Esophagus mucosa (tissue), 1 donor: ENCODE measurements at regions not wholly inside any gene's neighbourhood (a gene's known extent, or its start where the extent isn't known, plus 50 kb on each side); places are given as distances from the start of the nearest gene placed in this dataset.

Experiments used
- ATAC-seq: fragments of 200-7000 bp; cut with Tn5 transposase; one replicate; pipeline ENCODE4 v1.9.1; 2020
- donor health status: DM: yes; HTN: yes; CAD: no.

DNA sequence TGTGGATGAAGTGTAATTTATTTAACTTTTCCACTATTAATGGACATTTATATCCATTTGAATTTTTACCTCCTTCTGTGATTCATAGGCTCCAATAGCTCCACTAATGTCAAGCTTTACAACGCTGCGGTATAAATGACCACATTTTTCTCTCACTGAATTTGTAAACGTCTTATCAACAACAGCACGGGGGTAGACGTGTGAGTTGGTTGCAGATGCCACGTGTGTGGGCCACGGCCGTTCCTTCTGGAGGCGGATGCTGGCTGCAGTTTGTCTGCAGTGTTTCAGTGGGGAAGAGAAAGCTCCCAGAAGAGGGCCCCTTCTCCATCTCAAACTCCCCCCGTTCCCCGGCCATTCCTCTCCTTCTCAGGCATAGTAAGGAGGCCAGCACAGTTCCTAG lies 68.2 kb upstream of the XYLT1 start:
- no peak for ATAC-seq

DNA sequence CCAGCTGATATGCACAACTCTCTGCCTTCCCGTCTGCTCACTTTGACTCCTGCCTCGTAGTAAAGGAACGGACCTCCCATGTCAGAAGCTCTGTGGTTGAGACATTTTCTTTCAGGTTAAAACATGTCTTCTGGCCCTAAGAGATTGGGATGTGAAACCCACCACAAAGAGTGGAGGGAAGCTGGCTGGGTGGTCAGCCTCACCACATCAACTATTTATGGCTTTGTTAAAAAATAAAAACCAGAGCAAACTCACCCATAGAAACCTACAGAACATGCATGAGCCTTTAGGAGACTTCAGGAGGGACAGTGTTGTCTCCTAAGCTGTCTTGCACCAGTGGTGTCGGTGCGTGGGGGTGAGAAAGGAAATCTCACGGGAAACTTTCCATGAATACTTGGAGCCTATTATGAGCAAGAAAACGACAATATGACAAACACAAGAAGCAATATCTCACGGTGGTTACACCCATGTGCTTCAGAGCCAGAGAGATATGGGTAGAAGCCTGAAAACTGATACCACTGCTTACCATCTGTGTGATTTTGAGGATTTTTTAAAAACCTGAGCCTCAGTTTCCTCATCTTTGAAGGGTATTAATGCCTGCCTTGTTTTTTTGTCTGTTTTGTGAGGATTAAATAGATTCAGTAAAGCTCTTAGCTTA lies 61.7 kb upstream of the XYLT1 start:
- ATAC-seq = no peak

DNA sequence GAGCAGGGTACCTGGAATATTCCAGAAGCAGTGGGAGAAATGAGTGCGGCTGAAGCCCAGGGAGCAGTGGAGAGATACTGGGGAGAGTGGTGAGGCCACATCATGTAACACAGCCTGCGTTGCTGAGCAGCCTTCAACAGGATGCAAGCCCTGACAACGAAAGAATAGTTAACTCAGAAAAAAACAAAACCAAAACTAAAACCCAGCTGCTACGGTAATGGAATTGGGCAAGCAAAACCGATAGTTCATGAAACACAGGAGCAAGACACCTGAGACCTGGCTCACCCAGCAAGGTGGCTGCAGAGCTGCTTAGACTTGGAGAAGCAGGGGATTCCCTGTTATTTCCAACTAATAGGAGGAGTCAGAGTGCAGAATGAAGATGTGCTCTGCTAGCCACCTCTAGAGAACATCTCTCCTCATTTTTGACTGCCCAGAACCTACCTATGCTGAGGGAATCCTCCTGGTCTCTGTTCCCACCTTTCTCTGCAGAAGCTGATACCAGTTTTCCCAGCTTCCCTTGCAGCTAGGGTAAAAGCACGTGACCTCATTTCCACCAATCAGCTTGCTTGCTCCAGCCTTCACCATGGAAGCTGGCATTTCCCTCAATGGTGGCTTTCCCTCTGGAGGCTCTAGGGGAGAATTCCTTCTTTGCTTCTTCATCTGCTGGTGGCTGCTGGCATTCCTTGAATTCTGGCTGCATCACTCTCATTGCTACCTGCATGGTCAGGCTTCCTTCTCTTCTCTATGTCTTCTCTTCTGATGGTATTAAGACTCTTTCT lies 59.4 kb upstream of the XYLT1 start:
- no peak for ATAC-seq

DNA sequence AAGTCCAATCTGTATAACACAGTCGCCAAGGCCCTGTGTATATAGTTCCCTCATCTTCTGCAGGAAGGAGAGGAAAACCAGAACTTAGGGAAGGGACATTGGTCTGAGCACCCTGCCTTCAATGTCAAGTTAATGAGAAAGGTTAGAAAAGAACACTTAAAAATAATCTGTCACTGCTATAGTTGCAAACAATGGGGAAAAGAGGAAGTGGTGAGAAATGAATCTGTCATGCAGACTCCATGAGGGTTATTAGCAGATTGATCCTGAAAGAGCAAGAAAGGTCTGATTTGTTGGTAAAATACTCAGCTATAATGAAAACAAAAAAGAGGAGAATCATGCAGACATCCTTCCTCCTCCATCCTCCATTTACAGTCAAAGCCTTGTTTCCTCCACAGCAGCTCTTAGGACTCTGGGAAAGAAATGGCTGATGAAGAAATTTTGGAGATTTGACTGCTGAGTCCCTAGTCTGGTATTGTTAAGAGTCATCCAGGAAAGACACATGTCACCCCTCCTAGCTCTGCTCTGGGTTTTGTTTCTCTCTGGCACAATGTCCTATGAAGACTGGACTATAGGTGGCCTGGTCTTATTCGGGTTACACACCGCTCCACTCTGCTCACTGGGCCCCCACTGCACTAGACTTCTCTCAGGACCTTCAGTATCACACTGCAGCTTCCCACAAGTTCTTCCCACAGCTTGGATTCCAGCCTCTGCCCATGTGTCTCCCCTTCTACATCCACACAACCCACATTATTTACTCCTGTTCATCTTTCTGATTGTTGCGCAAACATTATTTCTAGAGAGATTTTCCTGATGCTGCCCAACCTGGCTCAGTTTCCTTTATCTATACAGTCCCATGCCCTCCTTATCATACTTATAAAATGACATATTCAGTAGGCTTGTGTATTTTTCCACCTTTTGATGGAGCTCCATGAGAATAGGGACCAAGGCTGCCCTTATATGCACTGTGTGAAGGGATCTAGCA lies 56.5 kb upstream of the XYLT1 start:
- no peak for ATAC-seq

DNA sequence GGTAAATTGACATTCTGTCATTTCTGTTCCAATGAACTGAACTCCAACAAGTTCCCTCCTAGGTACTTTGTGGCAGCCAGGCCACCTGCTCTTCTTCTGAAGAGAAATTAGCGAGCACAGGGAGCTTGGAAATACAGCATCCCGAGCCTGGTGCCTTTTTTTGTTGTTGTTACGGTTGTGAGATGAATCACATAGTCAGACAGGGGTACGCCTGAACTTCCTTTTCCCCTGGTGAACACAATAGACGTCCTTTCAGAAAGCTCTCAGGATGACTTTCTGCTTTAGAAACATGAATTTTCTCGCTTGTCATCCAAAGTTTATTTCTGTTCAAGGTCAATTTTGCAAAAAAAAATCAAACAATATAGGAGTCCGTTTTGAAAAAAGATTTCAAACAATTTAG lies 53.9 kb upstream of the XYLT1 start:
- ATAC-seq = no peak

DNA sequence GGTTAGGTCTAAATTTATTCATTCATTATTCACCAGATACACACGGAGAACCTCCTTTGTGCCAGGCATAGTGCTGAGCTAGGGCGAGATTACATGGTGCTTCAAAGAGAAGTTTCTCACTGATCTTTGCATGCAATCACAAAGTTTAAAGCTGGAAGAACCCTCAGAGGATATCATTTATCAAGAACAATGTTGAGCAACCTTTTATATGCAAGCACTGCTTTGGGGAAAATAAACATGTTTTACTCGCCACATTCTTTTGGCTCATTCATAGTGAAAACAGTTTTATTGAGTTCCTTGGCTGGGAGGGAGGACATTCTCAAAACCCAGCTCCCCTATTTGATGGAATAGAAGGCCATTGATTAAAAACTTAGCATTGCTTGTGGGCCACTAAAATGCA lies 49.8 kb upstream of the XYLT1 start:
- ATAC-seq = no peak
